ENCODE measurements at regions not wholly inside any gene's neighbourhood (a gene's known extent, or its start where the extent isn't known, plus 50 kb on each side); places are given as distances from the start of the nearest gene placed in this dataset.
"Not testable (repeated sequence)": the region's sequence is repeated elsewhere in the genome, so short reads cannot be mapped to it uniquely, and the experiment has no call there.

GRCh38 chr7:17421941-17422340 is 123.5 kb downstream of the AHR start:
- Mint-ChIP-seq H3K36me3 (ENCODE audit: insufficient read depth) (no peaks in the 10 kb centered on the region), H3K4me3 (no peak overlapping the region), H3K27ac (no peak overlapping the region), H3K9me3 (no peaks in the 10 kb centered on the region), H3K4me1 (ENCODE audit: low read depth in 2 of 2) (no peaks in the 10 kb centered on the region), H3K27me3 (peaks cover 0 to 11% of the 10 kb centered on the region in 2 donors)
- ATAC-seq (replicated peaks) (no peak), DNase-seq (no peak)

DNA sequence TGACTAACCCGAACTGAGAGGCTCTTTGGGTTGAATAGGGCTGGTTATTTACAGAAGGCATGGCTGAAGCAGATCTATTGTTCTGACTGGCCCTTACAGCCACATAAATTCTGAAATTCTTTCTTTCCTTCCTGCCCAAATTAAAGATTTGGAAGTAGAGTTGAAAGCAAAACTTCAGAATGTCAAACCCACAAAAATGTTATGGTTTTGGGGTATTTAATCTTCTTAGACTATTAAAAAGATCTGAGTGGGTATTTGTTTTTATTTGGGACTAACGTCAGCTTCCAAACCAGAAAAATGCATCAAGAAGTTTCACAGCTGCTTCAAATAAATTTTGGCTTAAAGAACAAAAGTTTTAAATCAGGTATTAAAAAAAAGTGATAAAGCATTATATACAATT is 124.5 kb downstream of the AHR start:
- no peak overlapping the region for H3K27ac Mint-ChIP-seq
- H3K9me3 Mint-ChIP-seq = peaks cover 0 to 2% of the 10 kb centered on the region in 2 donors
- no peak overlapping the region for H3K4me3 Mint-ChIP-seq
- DNase-seq (no peak), ATAC-seq (replicated peaks) (no peak)
- no peaks in the 10 kb centered on the region for H3K36me3 Mint-ChIP-seq (ENCODE audit: insufficient read depth)
- no peaks in the 10 kb centered on the region for H3K4me1 Mint-ChIP-seq (ENCODE audit: low read depth in 2 of 2)
- peaks cover 0 to 11% of the 10 kb centered on the region in 2 donors for H3K27me3 Mint-ChIP-seq

DNA sequence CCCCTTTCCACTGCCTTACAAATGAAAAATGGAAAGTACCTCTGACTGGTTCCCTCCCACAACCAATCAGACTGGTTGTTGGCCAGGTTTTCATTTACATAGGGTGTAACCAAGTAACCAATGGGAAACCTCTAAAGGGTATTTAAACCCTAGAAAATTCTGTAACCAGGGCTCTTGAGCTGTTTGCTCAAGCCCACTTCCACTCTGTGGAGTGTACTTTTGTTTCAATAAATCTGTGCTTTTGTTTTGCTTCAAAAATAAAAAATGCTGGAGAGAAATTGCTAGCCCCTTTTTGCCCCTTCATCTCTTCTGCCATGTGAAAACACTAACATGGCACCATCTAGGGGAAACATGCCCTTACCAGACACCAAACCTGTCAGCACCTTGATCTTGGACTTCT is 129.5 kb downstream of the AHR start:
- ATAC-seq (replicated peaks) (no peak), DNase-seq (no peak)
- peaks cover 0 to 7% of the 10 kb centered on the region in 2 donors for H3K9me3 Mint-ChIP-seq
- no peaks in the 10 kb centered on the region for H3K36me3 Mint-ChIP-seq (ENCODE audit: insufficient read depth)
- peaks cover 6 to 11% of the 10 kb centered on the region in 2 donors for H3K27me3 Mint-ChIP-seq
- H3K4me3 Mint-ChIP-seq = no peak overlapping the region
- H3K27ac Mint-ChIP-seq = no peak overlapping the region
- no peaks in the 10 kb centered on the region for H3K4me1 Mint-ChIP-seq (ENCODE audit: low read depth in 2 of 2)

DNA sequence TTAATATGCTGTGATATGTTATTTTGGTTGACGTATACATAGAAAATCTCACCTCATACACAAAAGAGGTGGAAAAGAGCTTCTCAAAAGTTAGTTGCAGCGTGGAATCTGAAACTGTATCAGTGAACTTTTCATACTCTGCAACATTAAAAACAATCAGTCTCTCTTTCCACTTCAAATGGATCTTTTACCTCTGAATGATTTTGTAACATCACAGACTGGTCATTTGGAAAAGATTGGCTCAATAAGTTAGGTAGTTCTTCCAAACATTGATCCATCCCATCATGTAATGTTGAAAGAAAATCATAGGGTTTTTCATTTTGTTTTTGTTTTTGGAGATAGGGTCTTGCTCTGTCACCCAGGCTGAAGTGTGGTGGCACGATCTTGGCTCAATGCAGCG is 131.1 kb downstream of the AHR start:
- H3K9me3 Mint-ChIP-seq = peaks cover 0 to 7% of the 10 kb centered on the region in 2 donors
- H3K4me1 Mint-ChIP-seq (ENCODE audit: low read depth in 2 of 2) = no peaks in the 10 kb centered on the region
- no peak overlapping the region for H3K4me3 Mint-ChIP-seq
- H3K36me3 Mint-ChIP-seq (ENCODE audit: insufficient read depth) = no peaks in the 10 kb centered on the region
- H3K27ac Mint-ChIP-seq = no peak overlapping the region
- peaks cover 5 to 6% of the 10 kb centered on the region in 2 donors for H3K27me3 Mint-ChIP-seq
- ATAC-seq (replicated peaks) (no peak), DNase-seq (no peak)

DNA sequence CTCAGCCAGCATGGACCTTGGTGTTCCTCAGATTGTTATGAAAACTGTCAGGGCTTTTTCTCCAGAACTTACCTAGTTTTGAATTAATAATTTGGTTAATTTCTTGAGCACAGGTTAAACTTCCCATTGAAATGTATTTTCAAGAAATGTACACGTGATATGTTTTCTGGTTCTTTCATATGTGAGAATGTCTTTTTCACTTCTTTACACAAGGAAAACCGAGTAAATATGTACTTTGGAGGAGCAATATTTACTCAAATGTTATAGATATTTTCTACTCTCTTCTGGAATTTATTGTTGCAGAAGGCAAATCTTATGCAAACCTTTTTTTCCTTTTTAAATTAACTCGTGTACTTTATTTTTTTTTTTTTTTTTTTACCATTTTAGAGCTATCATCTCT is 134.3 kb downstream of the AHR start:
- ATAC-seq (replicated peaks) (no peak), DNase-seq (no peak)
- H3K27me3 Mint-ChIP-seq = peaks cover 12 to 17% of the 10 kb centered on the region in 2 donors
- no peaks in the 10 kb centered on the region for H3K36me3 Mint-ChIP-seq (ENCODE audit: insufficient read depth)
- no peak overlapping the region for H3K27ac Mint-ChIP-seq
- no peak overlapping the region for H3K4me3 Mint-ChIP-seq
- H3K9me3 Mint-ChIP-seq = peaks cover 0 to 6% of the 10 kb centered on the region in 2 donors
- H3K4me1 Mint-ChIP-seq (ENCODE audit: low read depth in 2 of 2) = no peaks in the 10 kb centered on the region

GRCh38 chr7:17434191-17434590 is 135.7 kb downstream of the AHR start:
- ATAC-seq (replicated peaks) (no peak), DNase-seq (no peak)
- H3K36me3 Mint-ChIP-seq (ENCODE audit: insufficient read depth) = no peaks in the 10 kb centered on the region
- H3K4me3 Mint-ChIP-seq = no peak overlapping the region
- no peaks in the 10 kb centered on the region for H3K9me3 Mint-ChIP-seq
- no peak overlapping the region for H3K27ac Mint-ChIP-seq
- H3K27me3 Mint-ChIP-seq = peaks cover 12 to 17% of the 10 kb centered on the region in 2 donors
- no peaks in the 10 kb centered on the region for H3K4me1 Mint-ChIP-seq (ENCODE audit: low read depth in 2 of 2)

DNA sequence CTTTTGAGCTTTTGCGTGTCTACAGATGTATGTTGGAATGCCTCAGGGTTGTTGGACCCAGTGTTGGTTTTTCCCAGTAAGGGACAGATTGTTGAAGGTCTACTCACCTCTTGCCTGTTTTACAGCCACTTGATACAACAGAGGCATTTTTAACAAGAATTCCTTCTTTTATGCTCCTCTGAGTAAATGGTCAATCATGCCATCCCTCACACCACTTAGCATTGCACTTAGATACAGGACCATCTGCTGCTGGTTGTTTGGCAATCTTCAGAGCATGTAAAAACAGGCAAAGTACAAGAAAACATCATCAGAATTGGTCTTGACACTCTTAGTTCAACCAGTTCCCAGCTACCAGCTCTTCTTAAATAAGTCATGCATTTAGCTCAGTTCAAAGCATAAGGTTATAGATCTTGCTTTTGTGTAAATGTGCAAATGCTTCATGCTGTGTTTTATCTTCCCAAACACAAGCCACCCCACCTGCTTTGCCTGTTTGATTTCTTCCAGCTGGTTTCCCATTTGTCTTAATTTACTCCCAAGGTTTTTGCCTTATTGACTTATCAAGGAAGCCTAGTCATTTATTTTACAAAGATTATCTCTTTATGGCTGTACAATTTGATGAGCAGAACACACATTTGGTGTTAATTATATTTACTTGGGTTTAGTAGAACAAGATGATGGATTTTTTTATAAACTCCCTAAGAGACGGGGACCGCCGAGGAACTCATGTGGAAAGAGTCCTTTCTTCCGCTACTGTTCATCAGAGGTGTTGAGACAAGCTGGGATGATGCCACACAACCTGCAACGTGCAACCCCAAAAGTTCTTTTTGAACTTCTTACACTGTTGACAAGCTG is 136.6 kb downstream of the AHR start:
- no peak overlapping the region for H3K27ac Mint-ChIP-seq
- peaks cover 12 to 17% of the 10 kb centered on the region in 2 donors for H3K27me3 Mint-ChIP-seq
- DNase-seq = no peak
- ATAC-seq (replicated peaks) = no peak
- no peaks in the 10 kb centered on the region for H3K4me1 Mint-ChIP-seq (ENCODE audit: low read depth in 2 of 2)
- no peaks in the 10 kb centered on the region for H3K9me3 Mint-ChIP-seq
- no peak overlapping the region for H3K4me3 Mint-ChIP-seq
- no peaks in the 10 kb centered on the region for H3K36me3 Mint-ChIP-seq (ENCODE audit: insufficient read depth)

DNA sequence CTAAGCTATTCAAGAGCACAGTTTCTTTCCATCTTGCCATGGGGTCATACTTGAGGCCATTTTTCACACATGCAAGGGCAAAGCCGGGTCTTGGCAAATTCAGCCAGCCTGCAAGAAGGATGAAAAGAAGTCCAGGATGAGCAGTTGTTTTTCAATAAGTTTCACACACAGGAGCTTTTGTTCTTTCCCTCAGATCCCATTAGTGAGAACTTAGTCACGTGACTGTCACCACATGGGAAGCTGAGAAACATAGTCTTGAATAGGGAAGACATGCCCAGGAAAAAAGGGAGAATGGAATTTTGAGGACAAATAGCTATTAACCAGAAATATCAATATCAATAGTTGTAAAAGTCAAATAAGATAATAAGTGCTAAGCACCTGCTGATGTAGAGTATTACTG is 137.7 kb downstream of the AHR start:
- H3K27me3 Mint-ChIP-seq = peaks cover 17% of the 10 kb centered on the region in 2 donors
- no peaks in the 10 kb centered on the region for H3K4me1 Mint-ChIP-seq (ENCODE audit: low read depth in 2 of 2)
- H3K27ac Mint-ChIP-seq = no peak overlapping the region
- ATAC-seq (replicated peaks) = no peak
- no peak overlapping the region for H3K4me3 Mint-ChIP-seq
- no peaks in the 10 kb centered on the region for H3K36me3 Mint-ChIP-seq (ENCODE audit: insufficient read depth)
- H3K9me3 Mint-ChIP-seq = peaks cover 0 to 5% of the 10 kb centered on the region in 2 donors
- no peak for DNase-seq

DNA sequence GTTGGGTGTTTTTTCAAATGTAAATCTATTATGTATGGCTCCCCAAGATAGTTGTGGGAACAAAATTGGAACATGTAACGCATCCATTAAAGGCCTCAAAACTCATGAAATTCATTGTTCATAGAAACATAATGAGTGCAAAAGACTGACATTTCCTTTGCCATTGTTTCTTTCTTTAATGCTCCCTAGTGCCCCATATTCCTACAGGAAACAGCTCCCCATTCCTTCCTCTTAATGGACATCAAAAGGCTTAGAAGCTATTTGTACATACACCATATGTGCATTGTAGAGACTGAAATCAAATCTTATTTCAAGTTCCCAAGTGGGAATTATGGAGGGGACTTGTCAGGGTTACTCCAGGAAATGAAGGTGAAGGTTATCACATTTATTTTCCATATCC is 139.1 kb downstream of the AHR start:
- Mint-ChIP-seq H3K36me3 (ENCODE audit: insufficient read depth) (no peaks in the 10 kb centered on the region), H3K4me3 (no peak overlapping the region), H3K27ac (no peak overlapping the region), H3K27me3 (peaks cover 12 to 17% of the 10 kb centered on the region in 2 donors), H3K9me3 (peaks cover 0 to 5% of the 10 kb centered on the region in 2 donors), H3K4me1 (ENCODE audit: low read depth in 2 of 2) (no peaks in the 10 kb centered on the region)
- ATAC-seq (replicated peaks) = no peak
- no peak for DNase-seq

GRCh38 chr7:17440025-17440784 is 141.8 kb downstream of the AHR start:
- H3K36me3 Mint-ChIP-seq (ENCODE audit: insufficient read depth); H3K9me3 Mint-ChIP-seq; H3K4me3 Mint-ChIP-seq; H3K27ac Mint-ChIP-seq; ATAC-seq (replicated peaks); DNase-seq; H3K4me1 Mint-ChIP-seq (ENCODE audit: low read depth in 2 of 2): not testable (repeated sequence)
- peaks cover 12 to 17% of the 10 kb centered on the region in 2 donors for H3K27me3 Mint-ChIP-seq

DNA sequence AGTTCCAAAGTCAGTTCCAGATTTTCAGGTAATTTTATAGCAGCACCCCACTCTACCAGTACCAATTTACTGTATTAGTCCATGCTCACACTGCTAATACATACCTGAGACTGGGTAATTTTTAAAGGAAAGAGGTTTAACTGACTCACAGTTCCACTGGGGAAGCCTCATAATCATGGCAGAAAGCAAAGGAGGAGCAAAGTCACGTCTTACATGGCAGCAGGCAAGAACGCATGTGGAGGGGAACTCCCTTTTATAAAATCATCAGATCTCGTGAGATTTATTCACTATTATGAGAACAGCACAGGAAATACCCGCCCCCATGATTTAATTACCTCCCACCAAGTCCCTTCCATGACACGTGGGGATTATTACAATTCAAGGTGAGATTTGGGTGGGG is 142.4 kb downstream of the AHR start:
- Mint-ChIP-seq H3K4me1 (ENCODE audit: low read depth in 2 of 2) (no peaks in the 10 kb centered on the region), H3K27ac (no peak overlapping the region), H3K27me3 (peaks cover 11 to 12% of the 10 kb centered on the region in 2 donors), H3K36me3 (ENCODE audit: insufficient read depth) (no peaks in the 10 kb centered on the region), H3K4me3 (no peak overlapping the region), H3K9me3 (peaks cover 0 to 5% of the 10 kb centered on the region in 2 donors)
- ATAC-seq (replicated peaks) (no peak), DNase-seq (no peak)

DNA sequence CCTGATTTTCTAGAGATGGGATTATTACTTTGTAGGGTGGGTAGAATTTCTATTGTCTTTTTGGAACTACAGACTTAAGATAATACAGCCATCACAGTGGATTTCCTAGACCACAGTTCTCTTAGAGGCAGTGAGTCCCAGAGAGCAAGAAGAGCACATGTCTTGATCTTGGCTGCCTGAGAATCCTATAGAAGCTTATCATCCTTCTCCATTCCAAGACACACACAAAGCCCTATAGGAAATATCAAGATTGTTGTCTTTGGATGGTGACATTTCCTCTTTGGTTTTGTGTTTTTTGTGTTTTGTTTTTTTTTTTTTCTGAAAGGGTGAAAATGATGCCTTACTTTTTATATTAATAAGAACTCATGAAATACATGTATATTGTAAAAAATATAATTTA is 143.1 kb downstream of the AHR start:
- Mint-ChIP-seq H3K4me3 (no peak overlapping the region), H3K36me3 (ENCODE audit: insufficient read depth) (no peaks in the 10 kb centered on the region), H3K27me3 (peaks cover 5 to 14% of the 10 kb centered on the region in 2 donors), H3K9me3 (peaks cover 0 to 5% of the 10 kb centered on the region in 2 donors), H3K4me1 (ENCODE audit: low read depth in 2 of 2) (no peaks in the 10 kb centered on the region), H3K27ac (no peak overlapping the region)
- DNase-seq (no peak), ATAC-seq (replicated peaks) (no peak)

GRCh38 chr7:17444151-17444550 is 145.7 kb downstream of the AHR start:
- Mint-ChIP-seq H3K27me3 (peaks cover 11 to 38% of the 10 kb centered on the region in 2 donors), H3K4me1 (ENCODE audit: low read depth in 2 of 2) (no peaks in the 10 kb centered on the region), H3K9me3 (peaks cover 5 to 14% of the 10 kb centered on the region in 2 donors), H3K27ac (no peak overlapping the region), H3K36me3 (ENCODE audit: insufficient read depth) (no peaks in the 10 kb centered on the region), H3K4me3 (no peak overlapping the region)
- ATAC-seq (replicated peaks) = no peak
- no peak for DNase-seq

DNA sequence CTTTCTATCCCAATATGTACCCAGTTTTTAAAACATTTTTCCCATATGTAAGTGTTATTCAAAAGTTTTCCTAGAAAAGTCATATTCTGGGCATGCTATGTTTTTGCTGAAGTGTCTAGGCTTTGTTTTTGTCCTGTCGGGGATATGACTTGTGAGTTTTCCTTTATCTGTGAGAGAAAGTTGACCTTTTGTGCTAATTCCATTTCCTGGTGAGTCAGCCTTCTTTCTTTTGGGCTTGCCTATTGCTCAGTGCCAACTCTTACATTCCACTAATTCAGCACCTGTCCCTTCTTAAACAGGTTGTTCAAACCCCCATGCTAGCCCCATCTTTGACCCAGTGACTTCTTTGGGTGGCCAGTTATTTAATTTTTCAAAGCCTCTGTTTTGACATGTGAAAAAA is 146.2 kb downstream of the AHR start:
- Mint-ChIP-seq H3K4me3 (no peak overlapping the region), H3K9me3 (peaks cover 5 to 14% of the 10 kb centered on the region in 2 donors), H3K27ac (no peak overlapping the region), H3K27me3 (peaks cover 11 to 43% of the 10 kb centered on the region in 2 donors), H3K4me1 (ENCODE audit: low read depth in 2 of 2) (no peaks in the 10 kb centered on the region), H3K36me3 (ENCODE audit: insufficient read depth) (no peaks in the 10 kb centered on the region)
- ATAC-seq (replicated peaks) (no peak), DNase-seq (no peak)

Data from effector memory CD8-positive, alpha-beta T cell (primary cell).